Osteoblast (primary cell): ENCODE measurements at regions not wholly inside any gene's neighbourhood (a gene's known extent, or its start where the extent isn't known, plus 50 kb on each side); places are given as distances from the start of the nearest gene placed in this dataset.

Experiments used
- DNase-seq: peaks from one replicate; pipeline ENCODE4 v3.0.0; 2011; ENCODE audit warnings: low spot score, mixed read lengths; ENCODE audit not compliant: insufficient read length; ENCODE audit errors: missing footprints
- H2AFZ ChIP-seq: 2 replicates; pipeline ENCODE4 v1.6.0; 2011; ENCODE audit warnings: mild to moderate bottlenecking, low read length
- H3K27ac ChIP-seq: 2 replicates; pipeline ENCODE4 v1.5.1; 2011; ENCODE audit warnings: mild to moderate bottlenecking, low read depth, low read length, moderate library complexity
- H3K27me3 ChIP-seq: 2 replicates; pipeline ENCODE4 v1.6.0; 2012; ENCODE audit warnings: mild to moderate bottlenecking, control low read depth, inconsistent platforms, low read length, moderate library complexity; ENCODE audit not compliant: insufficient read depth
- H3K36me3 ChIP-seq: 2 replicates; pipeline ENCODE4 v1.5.1; 2011; ENCODE audit warnings: mild to moderate bottlenecking, low read length, control low read depth, moderate library complexity; ENCODE audit not compliant: insufficient read depth
- H3K4me1 ChIP-seq: 2 replicates; pipeline ENCODE4 v1.5.1; 2011; ENCODE audit warnings: mild to moderate bottlenecking, low read length, control low read depth, moderate library complexity; ENCODE audit not compliant: insufficient read depth
- H3K4me2 ChIP-seq: 2 replicates; pipeline ENCODE4 v1.6.0; 2011; ENCODE audit warnings: mild to moderate bottlenecking, low read length; ENCODE audit not compliant: insufficient read depth
- H3K4me3 ChIP-seq: fragments of 200-600 bp; sonication (generic); 3 replicates; pipeline ENCODE4 v1.5.1; 2012; ENCODE audit warnings: mild to moderate bottlenecking, low read length, inconsistent platforms; ENCODE audit not compliant: insufficient read depth
- H3K79me2 ChIP-seq: 2 replicates; pipeline ENCODE4 v1.6.0; 2012; ENCODE audit warnings: mild to moderate bottlenecking, low read length, control low read depth, inconsistent platforms; ENCODE audit not compliant: insufficient read depth
- H3K9me3 ChIP-seq: 2 replicates; pipeline ENCODE4 v1.5.1; 2011; ENCODE audit warnings: low read depth, low read length, control low read depth
- H4K20me1 ChIP-seq: 2 replicates; pipeline ENCODE4 v1.6.0; 2012; ENCODE audit warnings: mild to moderate bottlenecking, low read length, control low read depth; ENCODE audit not compliant: insufficient read depth
- CTCF ChIP-seq: IDR thresholded peaks from 2 replicates; pipeline ENCODE4 v1.5.1; 2011; ENCODE audit warnings: mild to moderate bottlenecking, low read depth, low read length, moderate library complexity; ENCODE audit errors: extremely low read depth

GRCh38 chr2:19295998-19296502 lies 62.4 kb downstream of the OSR1 start:
- no peak overlapping the region for H2AFZ ChIP-seq
- H3K36me3 ChIP-seq, result no peaks in the 10 kb centered on the region
- H3K27ac ChIP-seq, result no peak overlapping the region
- no peak overlapping the region for H3K4me2 ChIP-seq
- no peaks in the 10 kb centered on the region for H3K79me2 ChIP-seq
- no peaks in the 10 kb centered on the region for H3K27me3 ChIP-seq
- peaks cover 4% of the 10 kb centered on the region for H3K4me1 ChIP-seq
- DNase-seq, result no peak
- H4K20me1 ChIP-seq, result no peaks in the 10 kb centered on the region
- H3K9me3 ChIP-seq, result no peaks in the 10 kb centered on the region
- TF ChIP-seq CTCF, result no peak
- H3K4me3 ChIP-seq, result no peak overlapping the region

GRCh38 chr2:19292007-19292406 lies 66.4 kb downstream of the OSR1 start:
- Histone ChIP-seq H3K27me3 (no peaks in the 10 kb centered on the region), H3K79me2 (no peaks in the 10 kb centered on the region), H3K4me3 (peak overlapping the region; percentile 45), H3K4me1 (peaks cover 4% of the 10 kb centered on the region), H3K4me2 (peak overlapping the region; percentile 71), H4K20me1 (no peaks in the 10 kb centered on the region), H3K27ac (no peak overlapping the region), H3K36me3 (no peaks in the 10 kb centered on the region), H2AFZ (peak overlapping the region; percentile 72), H3K9me3 (no peaks in the 10 kb centered on the region)
- no peak for DNase-seq
- no peak for TF ChIP-seq CTCF

GRCh38 chr2:19288291-19288690 lies 70.1 kb downstream of the OSR1 start:
- TF ChIP-seq CTCF, result no peak
- Histone ChIP-seq H3K27ac (no peak overlapping the region), H4K20me1 (no peaks in the 10 kb centered on the region)

GRCh38 chr2:19287324-19287723 lies 71.1 kb downstream of the OSR1 start:
- Histone ChIP-seq H3K27ac (no peak overlapping the region), H2AFZ (no peak overlapping the region), H3K9me3 (no peaks in the 10 kb centered on the region), H3K4me1 (peaks cover 3% of the 10 kb centered on the region), H3K27me3 (no peaks in the 10 kb centered on the region), H4K20me1 (no peaks in the 10 kb centered on the region), H3K4me2 (no peak overlapping the region), H3K79me2 (no peaks in the 10 kb centered on the region), H3K36me3 (no peaks in the 10 kb centered on the region), H3K4me3 (no peak overlapping the region)
- no peak for DNase-seq
- TF ChIP-seq CTCF, result no peak

More at GRCh38 chr2:19288291-19288690, 70.1 kb downstream of the OSR1 start:
- Histone ChIP-seq H3K79me2 (no peaks in the 10 kb centered on the region), H3K4me3 (no peak overlapping the region), H3K27me3 (no peaks in the 10 kb centered on the region), H2AFZ (no peak overlapping the region), H3K36me3 (no peaks in the 10 kb centered on the region), H3K4me1 (peaks cover 4% of the 10 kb centered on the region), H3K4me2 (no peak overlapping the region), H3K9me3 (no peaks in the 10 kb centered on the region)
- no peak for DNase-seq
